ENCODE measurements at regions not wholly inside any gene's neighbourhood (a gene's known extent, or its start where the extent isn't known, plus 50 kb on each side); places are given as distances from the start of the nearest gene placed in this dataset.

- no peak for TF ChIP-seq CTCF (IDR thresholded peaks at IDR 0.05; ENCODE audit: low read depth, low read length, missing control alignments)
- Histone ChIP-seq H3K36me3 (replicated peaks) (no peaks in the 10 kb centered on the region), H3K4me3 (ENCODE audit: low read depth, low read length) (no peak overlapping the region)
Observed at GRCh38 chr3:182575941-182576340, 217.4 kb upstream of the ATP11B start.

GRCh38 chr3:182583545-182583944, 209.8 kb upstream of the ATP11B start:
- no peaks in the 10 kb centered on the region for H3K27me3 ChIP-seq (replicated peaks)
- TF ChIP-seq CTCF (IDR thresholded peaks at IDR 0.05; ENCODE audit: low read depth, low read length, missing control alignments): no peak
- no peak overlapping the region for H3K27ac ChIP-seq
- no peak for DNase-seq
- no peaks in the 10 kb centered on the region for H3K36me3 ChIP-seq (replicated peaks)
- in situ Hi-C loops (cut with HindIII; ENCODE audit: low pct_ligation_motif_present, low sequenced_read_pairs): no loop called here
- no peak overlapping the region for H3K4me3 ChIP-seq (ENCODE audit: low read depth, low read length)

More at GRCh38 chr3:182575941-182576340, 217.4 kb upstream of the ATP11B start:
- Histone ChIP-seq H3K27ac (no peak overlapping the region), H3K27me3 (replicated peaks) (no peaks in the 10 kb centered on the region)
- no peak for DNase-seq
- in situ Hi-C loops (cut with HindIII; ENCODE audit: low pct_ligation_motif_present, low sequenced_read_pairs): no loop called here

- H3K27me3 ChIP-seq (replicated peaks): no peaks in the 10 kb centered on the region
- DNase-seq: no peak
- H3K27ac ChIP-seq: no peak overlapping the region
- H3K4me3 ChIP-seq (ENCODE audit: low read depth, low read length): no peak overlapping the region
- no peaks in the 10 kb centered on the region for H3K36me3 ChIP-seq (replicated peaks)
- TF ChIP-seq CTCF (IDR thresholded peaks at IDR 0.05; ENCODE audit: low read depth, low read length, missing control alignments): no peak
- in situ Hi-C loops (cut with HindIII; ENCODE audit: low pct_ligation_motif_present, low sequenced_read_pairs): no loop called here
Observed at GRCh38 chr3:182585532-182586150, 207.7 kb upstream of the ATP11B start.

DNA sequence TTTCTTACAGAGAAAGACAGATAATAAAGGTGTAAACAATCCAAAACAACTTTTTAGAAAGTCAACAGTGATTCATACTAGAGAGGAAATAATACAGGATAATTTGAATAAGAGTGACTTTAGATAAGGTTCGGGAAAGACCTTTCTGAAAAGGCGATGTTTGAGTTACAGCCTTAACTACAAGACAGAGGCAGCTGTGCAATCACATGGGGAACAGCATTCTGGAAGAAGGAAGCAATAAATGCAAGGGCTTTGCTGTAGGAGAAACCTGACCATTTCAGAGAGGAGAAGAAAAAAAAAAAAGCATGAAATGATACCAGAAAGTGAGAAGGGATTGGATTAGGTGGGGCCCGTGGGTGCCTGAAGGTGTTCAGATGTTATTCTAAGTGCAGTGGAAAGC, 200.6 kb upstream of the ATP11B start:
- TF ChIP-seq CTCF (IDR thresholded peaks at IDR 0.05; ENCODE audit: low read depth, low read length, missing control alignments): no peak
- no peaks in the 10 kb centered on the region for H3K27me3 ChIP-seq (replicated peaks)
- in situ Hi-C loops (cut with HindIII; ENCODE audit: low pct_ligation_motif_present, low sequenced_read_pairs): no loop called here
- H3K4me3 ChIP-seq (ENCODE audit: low read depth, low read length): no peak overlapping the region
- DNase-seq: no peak
- H3K27ac ChIP-seq: no peak overlapping the region
- no peaks in the 10 kb centered on the region for H3K36me3 ChIP-seq (replicated peaks)

DNA sequence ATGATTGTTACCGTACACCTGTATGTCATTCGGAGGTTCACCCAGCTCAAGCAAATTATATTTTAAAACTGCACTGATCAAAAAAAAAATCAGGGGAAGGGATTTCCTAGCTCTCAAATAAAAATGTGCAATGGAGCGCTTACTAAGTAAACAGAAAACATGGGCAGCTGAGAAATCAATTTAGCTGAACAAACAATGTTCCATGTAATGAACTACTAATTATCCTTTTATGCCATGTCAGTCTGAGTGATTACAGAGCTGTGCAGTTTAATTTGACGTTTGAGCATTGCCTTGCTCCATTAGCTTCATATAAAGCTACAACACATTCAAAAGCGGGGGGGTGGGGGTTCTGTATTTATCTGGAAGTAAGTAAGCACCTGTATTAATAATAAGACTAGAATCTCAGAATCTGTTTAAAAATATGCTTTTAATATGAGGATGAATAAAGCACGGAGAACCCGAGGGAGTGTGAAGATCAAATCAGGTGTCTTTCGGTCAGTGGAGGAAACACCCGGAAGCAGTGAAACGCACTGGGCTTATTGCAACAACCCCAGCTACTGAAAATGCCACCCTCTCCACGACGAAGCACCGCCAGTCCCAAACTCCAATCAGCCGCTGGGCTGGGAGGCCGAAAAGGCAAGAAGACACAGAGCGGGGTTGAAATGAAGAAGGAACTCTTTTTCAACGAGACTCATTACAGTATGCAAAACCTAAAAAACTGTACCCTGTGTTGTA, 196.5 kb upstream of the ATP11B start:
- in situ Hi-C loops (cut with HindIII; ENCODE audit: low pct_ligation_motif_present, low sequenced_read_pairs): no loop called here
- Histone ChIP-seq H3K27ac (no peak overlapping the region), H3K36me3 (replicated peaks) (no peaks in the 10 kb centered on the region)

More for the DNA sequence above, 196.5 kb upstream of the ATP11B start:
- Histone ChIP-seq H3K4me3 (ENCODE audit: low read depth, low read length) (no peak overlapping the region), H3K27me3 (replicated peaks) (no peaks in the 10 kb centered on the region)
- TF ChIP-seq CTCF (IDR thresholded peaks at IDR 0.05; ENCODE audit: low read depth, low read length, missing control alignments): no peak
- no peak for DNase-seq
